ENCODE measurements at regions not wholly inside any gene's neighbourhood (a gene's known extent, or its start where the extent isn't known, plus 50 kb on each side); places are given as distances from the start of the nearest gene placed in this dataset.
"Not testable (repeated sequence)": the region's sequence is repeated elsewhere in the genome, so short reads cannot be mapped to it uniquely, and the experiment has no call there.

- no peak for ATAC-seq (ENCODE audit: low FRiP score)
- DNase-seq (ENCODE audit: low spot score): no peak
- TF ChIP-seq, protein P1, sequence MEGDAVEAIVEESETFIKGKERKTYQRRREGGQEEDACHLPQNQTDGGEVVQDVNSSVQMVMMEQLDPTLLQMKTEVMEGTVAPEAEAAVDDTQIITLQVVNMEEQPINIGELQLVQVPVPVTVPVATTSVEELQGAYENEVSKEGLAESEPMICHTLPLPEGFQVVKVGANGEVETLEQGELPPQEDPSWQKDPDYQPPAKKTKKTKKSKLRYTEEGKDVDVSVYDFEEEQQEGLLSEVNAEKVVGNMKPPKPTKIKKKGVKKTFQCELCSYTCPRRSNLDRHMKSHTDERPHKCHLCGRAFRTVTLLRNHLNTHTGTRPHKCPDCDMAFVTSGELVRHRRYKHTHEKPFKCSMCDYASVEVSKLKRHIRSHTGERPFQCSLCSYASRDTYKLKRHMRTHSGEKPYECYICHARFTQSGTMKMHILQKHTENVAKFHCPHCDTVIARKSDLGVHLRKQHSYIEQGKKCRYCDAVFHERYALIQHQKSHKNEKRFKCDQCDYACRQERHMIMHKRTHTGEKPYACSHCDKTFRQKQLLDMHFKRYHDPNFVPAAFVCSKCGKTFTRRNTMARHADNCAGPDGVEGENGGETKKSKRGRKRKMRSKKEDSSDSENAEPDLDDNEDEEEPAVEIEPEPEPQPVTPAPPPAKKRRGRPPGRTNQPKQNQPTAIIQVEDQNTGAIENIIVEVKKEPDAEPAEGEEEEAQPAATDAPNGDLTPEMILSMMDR (IDR thresholded peaks at IDR 0.05): no peak
These were observed 1784.9 kb upstream of the DEFB115 start for GRCh38 chr20:29472606-29473005.

DNA sequence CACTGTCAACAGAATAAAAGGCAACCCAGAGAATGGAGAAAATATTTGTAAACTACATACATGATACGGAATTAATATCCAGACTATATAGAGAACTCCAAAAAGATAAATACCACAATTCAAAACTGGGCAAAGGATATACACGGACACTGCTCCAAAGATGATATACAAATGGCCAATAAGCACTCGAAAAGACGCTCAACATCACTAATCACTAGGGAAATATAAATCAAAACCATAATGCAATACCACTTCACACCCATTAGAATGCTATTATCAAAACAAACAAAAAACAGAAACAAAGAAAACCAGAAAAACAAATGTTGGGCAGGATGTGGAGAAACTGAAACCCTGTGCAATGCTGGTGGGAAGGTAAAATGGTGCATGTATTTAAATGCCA, 1764.6 kb upstream of the DEFB115 start:
- not testable (repeated sequence) for ATAC-seq (ENCODE audit: low FRiP score); DNase-seq (ENCODE audit: low spot score)

GRCh38 chr20:29496767-29497166, 1760.7 kb upstream of the DEFB115 start:
- ATAC-seq (ENCODE audit: low FRiP score); DNase-seq (ENCODE audit: low spot score): not testable (repeated sequence)

DNA sequence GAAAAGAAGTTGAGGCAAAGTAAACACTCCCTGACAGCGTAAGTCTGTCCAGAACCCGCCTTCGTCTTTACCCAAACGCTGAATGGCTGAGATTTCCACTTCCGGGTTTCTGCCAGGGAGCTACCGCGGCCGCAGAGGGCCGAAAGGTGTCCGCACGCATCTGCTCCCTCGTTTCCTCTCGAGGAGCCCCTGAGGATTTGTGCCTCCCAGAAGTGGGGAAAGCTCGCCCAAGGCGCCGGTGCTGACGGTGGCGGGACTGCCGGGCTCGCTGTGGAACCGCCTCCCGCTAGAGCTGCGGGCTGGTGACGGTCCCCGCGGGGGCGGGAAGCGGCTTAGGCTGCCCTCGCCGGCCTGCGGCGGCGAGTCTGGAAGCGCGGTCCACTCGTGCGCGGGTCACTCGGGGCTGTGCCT, 1760.2 kb upstream of the DEFB115 start:
- ATAC-seq (ENCODE audit: low FRiP score) (peak; percentile 51), DNase-seq (ENCODE audit: low spot score) (no peak)
- TF ChIP-seq, protein P1 (IDR thresholded peaks at IDR 0.05): no peak

DNA sequence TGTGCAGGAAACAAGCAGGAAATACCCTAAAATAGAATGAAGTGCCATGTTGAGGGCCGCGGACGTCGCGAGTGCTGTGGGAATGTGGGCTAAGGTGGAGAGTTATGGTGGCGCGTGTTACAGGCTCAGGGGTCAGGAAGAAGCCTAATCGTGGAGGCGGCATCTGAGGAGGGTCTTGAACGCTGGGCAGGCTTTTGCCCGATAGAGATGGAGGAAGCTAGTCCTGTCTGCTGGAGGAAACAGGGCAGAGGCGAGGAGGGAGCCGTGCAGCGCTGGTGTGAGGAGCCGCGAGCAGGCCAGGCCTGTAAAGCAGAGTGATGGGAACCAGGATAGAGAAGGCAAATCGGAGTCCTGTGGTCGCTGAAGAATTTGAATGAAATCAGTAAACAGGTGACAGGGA, 1759.8 kb upstream of the DEFB115 start:
- ATAC-seq (ENCODE audit: low FRiP score); DNase-seq (ENCODE audit: low spot score): not testable (repeated sequence)

GRCh38 chr20:29500738-29501137, 1756.7 kb upstream of the DEFB115 start:
- DNase-seq (ENCODE audit: low spot score); ATAC-seq (ENCODE audit: low FRiP score): not testable (repeated sequence)

DNA sequence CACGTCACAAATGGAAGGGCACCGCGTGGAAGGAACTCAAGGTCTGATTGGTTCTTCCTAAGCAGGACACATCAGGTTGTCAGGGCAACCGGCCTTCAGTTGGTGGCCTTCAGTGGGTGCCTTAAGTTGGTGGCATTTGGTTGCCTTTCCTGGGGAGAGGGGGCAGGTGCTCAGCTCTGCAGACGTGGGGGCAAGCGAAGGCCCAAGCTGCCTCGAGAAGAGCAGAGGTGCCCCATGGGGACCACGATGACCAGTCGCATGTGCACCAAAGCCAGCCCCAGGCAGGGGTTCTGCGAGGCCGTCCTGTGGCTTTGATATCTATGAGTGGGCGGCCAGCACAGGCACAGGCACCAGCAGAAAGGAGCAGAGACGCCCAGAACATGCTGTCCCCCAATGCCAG, 1742.8 kb upstream of the DEFB115 start:
- ATAC-seq (ENCODE audit: low FRiP score); DNase-seq (ENCODE audit: low spot score): not testable (repeated sequence)

DNA sequence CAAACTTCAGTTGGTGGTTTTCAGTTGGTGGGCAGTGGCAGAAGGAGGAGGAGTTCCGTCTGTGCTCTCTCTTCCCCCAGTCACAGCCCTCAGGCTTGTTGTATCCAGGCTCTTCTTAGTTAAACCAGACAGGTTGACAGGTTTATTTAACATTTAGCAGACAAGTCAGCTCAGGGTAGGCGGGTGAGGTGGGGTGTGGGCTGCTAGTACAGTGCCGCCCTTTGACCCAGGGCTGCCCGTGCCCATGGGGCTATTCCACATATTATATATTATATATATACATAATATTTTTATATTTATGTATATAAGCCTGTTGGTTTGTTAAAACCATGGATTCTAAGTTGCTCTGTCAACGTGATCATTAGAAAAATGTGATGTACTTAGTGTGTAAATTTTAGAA, 1740.6 kb upstream of the DEFB115 start:
- not testable (repeated sequence) for ATAC-seq (ENCODE audit: low FRiP score); DNase-seq (ENCODE audit: low spot score)

DNA sequence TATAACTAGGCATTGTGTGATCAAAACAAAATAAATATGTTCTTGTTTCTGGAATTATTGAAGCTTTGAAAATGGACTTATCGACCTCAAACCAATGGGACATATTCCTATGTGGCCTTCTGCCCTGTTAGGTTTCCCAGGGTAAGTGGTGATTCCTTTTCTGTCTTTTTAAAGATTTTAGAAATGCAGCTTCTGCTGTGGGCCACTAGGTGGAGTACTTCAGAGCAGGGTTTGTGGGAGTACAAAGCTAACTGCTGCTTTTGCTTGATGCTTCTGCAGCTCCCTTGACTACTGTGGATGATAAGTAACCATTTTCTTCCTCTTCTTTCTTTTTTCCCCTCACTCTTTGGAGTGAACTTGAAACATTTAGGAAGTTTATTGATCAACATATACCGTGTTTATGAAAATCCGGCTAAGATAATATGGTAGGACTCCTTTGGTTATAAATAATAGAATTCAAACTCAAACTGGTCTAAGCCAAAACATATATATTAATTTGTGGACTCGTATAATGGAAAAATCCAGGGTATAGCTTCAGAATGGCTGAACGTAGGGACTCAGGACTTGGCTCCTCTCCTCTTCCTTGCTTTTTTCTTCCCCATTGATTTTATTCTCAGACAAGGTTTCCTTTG, 1737.7 kb upstream of the DEFB115 start:
- DNase-seq (ENCODE audit: low spot score); ATAC-seq (ENCODE audit: low FRiP score): not testable (repeated sequence)

GRCh38 chr20:29533566-29534177, 1723.8 kb upstream of the DEFB115 start:
- ATAC-seq (ENCODE audit: low FRiP score); DNase-seq (ENCODE audit: low spot score): not testable (repeated sequence)

- ATAC-seq (ENCODE audit: low FRiP score); DNase-seq (ENCODE audit: low spot score): not testable (repeated sequence)
These were observed 1690.4 kb upstream of the DEFB115 start for GRCh38 chr20:29566901-29567635.

DNA sequence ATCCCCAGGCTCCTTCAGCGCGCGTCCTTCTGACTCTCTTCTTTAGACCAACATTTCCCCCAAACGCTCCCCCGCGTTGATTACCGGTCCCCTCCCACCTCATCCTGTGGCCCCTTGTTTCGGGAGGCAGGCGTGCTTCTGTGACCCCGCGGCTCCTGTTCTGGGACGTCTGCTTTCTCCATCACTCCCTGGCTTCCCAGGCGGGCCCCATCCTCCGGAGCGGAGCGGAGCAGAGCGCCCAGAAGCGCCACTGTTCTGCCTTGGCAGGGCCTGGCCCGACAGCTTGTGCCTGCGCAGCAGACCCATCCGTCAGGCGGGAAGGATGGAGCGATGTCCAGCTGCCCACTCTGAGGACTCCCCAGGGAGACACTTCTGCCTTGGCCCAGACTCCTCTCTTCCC, 1689.8 kb upstream of the DEFB115 start:
- DNase-seq (ENCODE audit: low spot score): not testable (repeated sequence)

DNA sequence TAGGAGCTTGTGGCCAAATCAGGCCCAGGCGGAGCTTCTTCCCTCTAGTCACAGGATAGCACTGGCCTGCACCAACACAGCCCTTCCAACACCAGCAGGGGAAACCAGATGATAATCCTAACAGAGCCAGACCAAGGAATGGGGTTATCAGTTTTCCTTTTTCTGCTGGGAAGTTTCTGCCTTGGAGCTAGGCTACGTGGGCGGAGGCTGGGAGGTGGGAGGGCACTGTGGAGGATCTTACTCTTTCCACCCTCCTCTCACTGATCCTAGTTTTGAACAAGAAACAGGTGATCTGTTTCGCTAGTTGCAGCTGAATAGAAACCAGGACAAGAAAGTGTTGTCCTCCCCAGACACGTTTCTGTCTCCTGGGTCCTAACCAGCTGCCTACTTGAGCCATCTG, 1687.3 kb upstream of the DEFB115 start:
- DNase-seq (ENCODE audit: low spot score); ATAC-seq (ENCODE audit: low FRiP score): not testable (repeated sequence)

More for the DNA sequence above, 1689.8 kb upstream of the DEFB115 start:
- not testable (repeated sequence) for ATAC-seq (ENCODE audit: low FRiP score)

DNA sequence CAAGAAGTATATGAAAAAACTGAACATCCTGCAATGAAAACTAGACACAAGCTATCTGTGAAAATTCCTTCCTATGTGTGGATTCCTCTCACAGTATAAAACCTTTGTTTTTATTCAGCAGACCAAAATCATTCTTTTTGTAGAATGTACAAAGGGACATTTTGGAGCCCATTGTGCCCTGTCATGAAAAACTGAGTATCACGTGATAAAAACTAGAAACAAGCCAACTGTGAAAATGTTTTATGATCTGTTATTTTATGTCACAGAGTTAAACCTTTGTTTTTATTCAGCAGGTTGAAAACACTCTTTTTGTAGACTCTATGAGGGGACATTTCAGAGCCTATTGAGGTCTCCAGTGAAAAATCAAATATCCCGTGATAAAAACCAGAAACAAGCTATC, 1667.9 kb upstream of the DEFB115 start:
- not testable (repeated sequence) for ATAC-seq (ENCODE audit: low FRiP score); DNase-seq (ENCODE audit: low spot score)

DNA sequence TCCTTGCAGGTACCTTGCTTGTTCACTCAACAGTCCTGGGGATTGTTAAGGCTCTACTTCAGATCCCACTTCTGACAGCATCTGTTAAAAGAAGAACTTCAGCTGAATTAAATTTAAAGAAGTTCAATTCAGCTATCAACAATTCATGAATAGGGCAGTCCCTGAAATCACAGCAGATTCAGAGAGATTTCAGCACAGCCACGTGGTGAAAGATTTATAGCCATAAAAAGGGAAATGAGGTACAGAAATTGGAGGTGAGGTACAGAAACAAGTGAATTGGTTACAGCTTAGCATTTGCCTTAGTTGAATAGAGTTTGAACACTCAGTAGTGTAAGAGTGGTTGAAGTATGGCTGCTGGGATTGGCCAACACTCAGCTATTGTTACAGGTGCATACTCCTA, 1653.3 kb upstream of the DEFB115 start:
- ATAC-seq (ENCODE audit: low FRiP score); DNase-seq (ENCODE audit: low spot score): not testable (repeated sequence)

GRCh38 chr20:29606171-29606570, 1651.3 kb upstream of the DEFB115 start:
- DNase-seq (ENCODE audit: low spot score); ATAC-seq (ENCODE audit: low FRiP score): not testable (repeated sequence)

DNA sequence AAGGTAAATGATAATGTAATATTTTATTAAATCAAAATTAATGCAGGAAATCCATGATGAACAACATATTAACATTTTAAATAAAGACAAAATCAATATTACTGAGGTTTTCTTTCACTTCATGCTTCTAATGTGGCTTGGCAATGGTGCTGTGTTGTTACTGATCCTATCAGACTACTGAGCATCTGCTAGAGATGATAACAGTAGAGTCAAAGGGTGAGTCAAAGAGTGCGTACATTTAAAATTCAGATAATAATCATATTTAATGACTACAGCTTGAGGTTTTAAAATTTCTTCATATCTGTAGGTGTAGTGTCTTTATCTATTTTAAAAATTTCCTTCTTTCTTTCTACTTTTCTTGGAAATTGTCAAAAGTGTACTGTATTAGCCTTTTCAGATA, 1628.1 kb upstream of the DEFB115 start:
- not testable (repeated sequence) for ATAC-seq (ENCODE audit: low FRiP score); DNase-seq (ENCODE audit: low spot score)

Data from omental fat pad (tissue), 3 donors.